Right hindlimb (tissue), 1 donor: ENCODE measurements at regions not wholly inside any gene's neighbourhood (a gene's known extent, or its start where the extent isn't known, plus 50 kb on each side); places are given as distances from the start of the nearest gene placed in this dataset.
"Not testable (repeated sequence)": the region's sequence is repeated elsewhere in the genome, so short reads cannot be mapped to it uniquely, and the experiment has no call there.

Source experiments
- DNase-seq: peaks from one replicate; pipeline ENCODE4 v3.0.0-alpha.2; 2018

DNA sequence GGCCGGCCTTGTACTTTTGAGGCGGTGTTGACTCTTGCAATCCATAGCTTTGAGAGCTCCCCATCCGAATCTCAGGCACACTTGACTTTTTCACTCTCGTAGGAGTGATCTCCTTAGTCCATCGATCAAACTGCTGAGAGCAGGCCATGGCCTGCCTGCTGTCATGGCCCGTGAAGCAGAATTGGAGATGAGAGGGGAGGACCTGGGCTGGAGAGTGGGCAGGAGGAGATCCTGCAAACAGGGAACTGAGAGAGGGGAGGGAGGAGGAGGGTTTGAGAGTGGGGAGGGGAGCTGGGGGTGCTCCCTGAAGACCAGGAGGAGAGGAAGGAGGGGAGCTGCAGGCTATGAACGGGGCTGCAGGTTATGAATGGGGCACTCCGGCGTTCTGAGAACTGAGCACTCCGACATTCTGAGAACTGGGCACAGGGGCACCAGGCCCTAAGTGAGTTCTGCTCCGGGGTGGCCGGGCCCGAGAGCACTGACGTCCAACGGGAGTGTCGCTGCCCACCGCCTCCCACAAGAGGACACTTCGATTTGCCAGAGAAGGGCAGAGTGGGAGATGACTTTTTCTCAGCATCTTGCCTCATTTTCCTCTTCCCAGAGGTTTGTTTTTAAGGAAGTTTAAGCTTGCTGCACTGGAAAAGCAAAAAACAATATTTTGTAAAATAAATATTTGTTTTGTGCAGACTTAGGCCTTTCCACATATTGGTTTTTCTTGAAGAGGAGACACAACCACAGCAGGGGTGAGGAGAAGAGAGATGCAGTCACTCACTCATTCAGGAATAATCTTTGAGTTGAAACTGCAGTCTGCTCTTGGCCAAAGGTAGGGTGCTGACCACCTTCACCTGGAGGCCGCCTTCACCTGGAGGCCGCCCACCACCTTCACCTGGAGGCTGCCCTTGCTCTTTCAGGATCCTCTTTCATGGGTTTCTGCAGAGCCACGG, 194.2 kb downstream of the NPIPB11 start:
- DNase-seq = not testable (repeated sequence)

GRCh38 chr16:29211456-29211855, 195.1 kb downstream of the NPIPB11 start:
- not testable (repeated sequence) for DNase-seq

DNA sequence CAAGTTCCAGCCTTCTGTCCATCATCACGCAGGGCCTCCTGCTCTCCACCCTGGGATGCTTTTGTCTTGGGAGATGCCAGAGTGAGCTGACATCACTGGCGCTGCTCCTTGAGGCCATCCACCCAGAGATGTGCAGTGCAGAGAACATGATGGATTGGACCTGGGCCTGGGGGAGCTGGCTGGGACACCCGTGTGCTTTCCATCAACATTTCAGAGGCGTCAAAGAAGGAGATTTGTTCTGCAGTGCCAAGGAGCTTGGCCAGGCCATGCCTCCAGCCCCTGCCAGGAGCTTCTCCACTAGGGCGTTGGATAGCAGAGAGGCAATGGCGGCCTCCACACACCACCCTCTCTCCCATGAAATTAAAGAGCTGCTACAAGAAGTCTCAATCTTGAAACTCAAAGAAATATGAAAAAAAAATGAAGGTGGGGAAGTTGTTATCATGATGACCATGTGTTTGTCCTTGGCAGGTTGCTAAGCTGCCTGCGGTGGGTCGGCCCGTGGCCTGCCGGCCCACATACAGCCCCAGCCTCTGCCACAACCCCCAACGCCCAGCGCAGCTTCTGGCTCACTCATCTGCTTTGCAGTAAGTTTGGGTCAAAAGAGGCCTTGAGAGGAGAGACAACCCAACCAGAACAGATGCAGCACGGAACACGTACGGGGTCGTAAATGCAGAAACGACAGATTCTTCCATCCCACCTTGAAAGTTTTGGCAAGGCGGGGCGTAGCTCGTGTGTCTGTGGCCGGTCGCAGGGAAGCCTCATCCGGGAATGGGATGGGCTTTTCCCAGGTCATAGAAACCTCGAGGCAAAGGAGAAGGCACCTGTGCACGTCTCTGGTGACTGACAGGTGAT, 196.0 kb downstream of the NPIPB11 start:
- DNase-seq = not testable (repeated sequence)

DNA sequence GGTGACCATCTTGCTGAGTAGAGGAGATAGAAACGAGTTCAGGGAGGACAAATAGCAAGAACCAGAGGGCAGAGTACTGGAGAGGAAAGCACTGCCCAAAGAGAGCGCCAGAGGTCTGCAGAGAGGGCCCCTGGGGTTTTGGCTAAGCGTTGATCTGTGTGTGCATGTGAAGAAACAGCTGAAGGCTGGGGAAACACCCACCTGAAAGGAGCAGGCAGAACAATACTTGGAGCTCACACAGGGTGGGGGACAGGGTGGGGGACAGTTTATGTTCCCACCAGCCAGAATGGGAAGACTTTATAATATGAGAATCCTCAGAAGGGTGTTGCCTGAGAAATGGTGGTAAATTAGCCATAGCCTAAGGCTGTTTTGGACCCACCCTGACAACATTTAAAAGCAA, 200.4 kb downstream of the NPIPB11 start:
- DNase-seq = not testable (repeated sequence)

DNA sequence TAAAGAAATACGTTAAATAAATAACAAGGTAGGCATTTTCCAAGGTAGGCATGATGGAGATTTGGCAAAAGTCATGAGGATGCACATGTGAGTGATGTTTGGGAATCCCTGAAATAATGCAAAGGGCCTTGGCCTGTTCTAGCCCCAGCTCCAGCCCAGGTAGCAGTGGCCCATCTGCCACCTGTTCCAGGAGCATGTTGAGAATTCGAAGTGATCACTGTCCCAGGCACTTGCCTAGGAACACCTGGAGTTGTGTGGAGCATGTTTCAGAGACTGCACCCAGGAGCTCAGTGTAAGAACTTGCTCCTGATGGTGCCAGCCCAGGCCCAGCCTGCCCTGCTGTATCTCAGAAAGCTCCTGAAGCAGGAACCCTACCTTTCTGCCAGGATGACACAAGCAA, 201.4 kb downstream of the NPIPB11 start:
- DNase-seq = not testable (repeated sequence)

GRCh38 chr16:29204806-29205135, 201.7 kb downstream of the NPIPB11 start:
- no peak for DNase-seq

DNA sequence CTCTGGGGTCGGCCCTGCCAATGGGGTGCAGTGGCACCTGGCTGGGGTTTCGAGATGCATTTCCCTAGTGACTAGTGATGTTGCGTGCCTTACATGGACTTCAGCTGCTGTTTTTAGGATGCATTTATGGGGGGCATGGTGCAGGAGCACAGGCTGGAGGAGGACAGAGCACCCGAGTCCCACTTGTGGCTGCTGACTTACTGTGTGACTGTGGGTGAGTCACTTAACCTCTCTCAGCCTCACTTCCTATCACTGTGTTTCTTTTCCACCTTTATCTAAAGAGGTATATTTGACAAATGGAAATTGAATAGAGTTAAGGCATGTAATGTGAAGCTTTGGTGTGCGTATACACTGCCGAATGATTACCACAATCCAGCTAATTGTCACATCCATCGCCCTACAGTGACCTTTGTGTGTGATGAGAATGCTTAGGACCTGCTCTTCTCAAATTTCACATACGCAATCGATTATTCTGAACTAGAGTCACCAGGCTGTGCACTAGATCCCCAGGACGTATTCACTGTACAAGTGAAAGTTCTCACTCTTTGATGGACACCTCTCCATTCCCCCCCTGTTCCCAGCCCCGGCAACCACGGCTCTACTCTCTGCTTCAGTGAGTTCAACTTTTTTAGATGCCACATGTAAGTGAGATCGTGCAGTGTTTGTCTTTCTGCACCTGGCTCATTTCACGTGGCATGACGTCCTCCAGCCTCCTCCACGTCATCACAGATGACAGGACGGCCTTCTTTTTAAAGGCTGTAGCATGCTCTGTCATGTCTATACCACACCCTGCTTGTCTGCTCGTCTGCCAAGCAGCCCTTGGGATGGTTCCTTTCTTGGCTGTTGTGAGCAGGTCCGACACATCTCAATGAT, 202.3 kb downstream of the NPIPB11 start:
- DNase-seq = not testable (repeated sequence)

- DNase-seq = not testable (repeated sequence)
These were observed 203.2 kb downstream of the NPIPB11 start for GRCh38 chr16:29203046-29203932.

GRCh38 chr16:29202642-29203041, 203.9 kb downstream of the NPIPB11 start:
- not testable (repeated sequence) for DNase-seq

DNA sequence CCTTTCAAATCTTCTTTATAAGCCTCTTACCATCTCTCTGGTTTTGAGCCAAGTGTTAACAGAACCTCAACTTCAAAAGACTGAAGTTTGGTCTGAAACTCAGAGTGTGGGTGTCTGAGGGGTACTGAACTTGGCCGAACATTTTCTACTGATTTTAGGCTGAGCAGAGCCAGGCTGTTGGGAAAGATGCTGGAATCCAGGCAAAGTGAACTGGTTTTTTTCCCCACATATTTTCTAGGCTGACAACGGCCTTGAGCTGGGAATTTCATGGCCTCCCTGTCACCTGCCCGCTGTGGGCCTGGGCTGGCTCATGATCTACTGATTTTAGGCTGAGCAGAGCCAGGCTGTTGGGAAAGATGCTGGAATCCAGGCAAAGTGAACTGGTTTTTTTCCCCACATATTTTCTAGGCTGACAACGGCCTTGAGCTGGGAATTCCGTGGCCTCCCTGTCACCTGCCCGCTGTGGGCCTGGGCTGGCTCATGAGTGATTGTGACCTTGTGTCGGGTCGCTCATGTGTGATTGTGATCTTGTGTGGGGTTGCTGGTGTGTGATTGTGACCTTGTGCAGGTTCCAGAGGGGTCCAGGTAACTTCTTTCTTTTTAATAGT, 204.4 kb downstream of the NPIPB11 start:
- not testable (repeated sequence) for DNase-seq

DNA sequence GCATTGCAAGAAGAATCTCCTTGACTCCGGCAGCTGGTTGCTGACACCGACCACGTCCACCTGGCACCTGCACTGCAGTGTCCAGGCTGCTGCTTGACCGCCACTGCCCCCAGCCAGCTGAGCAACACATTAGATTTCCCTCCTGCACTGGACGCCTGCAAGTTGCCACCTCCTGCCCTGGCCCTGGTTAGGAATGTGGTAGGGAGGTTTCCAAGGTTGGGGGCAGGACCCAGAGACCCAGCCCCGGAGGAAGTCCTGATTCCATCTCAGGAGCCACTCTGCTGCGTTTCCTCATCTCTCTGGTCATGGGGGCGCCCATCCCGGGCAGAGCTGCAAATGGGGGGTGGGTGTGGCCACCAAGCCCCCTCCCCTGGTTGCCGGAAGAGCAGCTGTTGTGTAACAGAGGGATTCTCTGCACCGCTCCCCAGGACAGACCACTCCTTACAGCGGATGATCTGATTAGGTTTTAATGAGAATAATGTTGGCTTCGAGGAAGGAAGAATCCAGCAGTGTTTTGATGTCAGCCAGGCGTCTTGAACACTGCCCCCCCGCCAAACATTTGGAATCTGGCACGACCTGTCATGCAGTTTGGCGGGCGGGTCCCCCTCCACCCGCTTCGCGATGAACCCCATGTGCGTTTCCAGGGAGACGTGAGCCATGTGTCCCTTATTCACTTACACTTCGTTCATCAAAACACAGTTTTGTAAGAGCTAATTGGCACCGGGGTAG, 205.1 kb downstream of the NPIPB11 start:
- peak; percentile 56 for DNase-seq

DNA sequence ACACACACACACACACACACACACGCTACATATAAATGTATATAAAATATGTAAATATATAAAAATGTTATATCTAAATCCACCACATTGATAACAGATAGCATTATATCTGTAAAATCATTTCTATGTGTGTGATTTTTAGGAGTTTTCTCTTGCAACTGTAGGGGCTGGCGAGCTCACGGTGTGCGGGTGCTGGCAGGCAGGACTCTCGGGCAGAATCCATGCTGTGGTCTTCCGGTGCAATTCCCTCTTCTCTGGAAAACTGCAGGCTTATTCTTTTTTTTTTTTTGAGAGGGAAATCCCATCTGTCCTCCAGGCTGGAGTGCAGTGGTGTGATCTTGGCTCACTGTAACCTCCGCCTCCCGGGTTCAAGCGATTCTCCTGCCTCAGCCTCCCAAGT, 205.8 kb downstream of the NPIPB11 start:
- DNase-seq = peak; percentile 16

GRCh38 chr16:29200135-29200601, 206.3 kb downstream of the NPIPB11 start:
- DNase-seq = not testable (repeated sequence)

DNA sequence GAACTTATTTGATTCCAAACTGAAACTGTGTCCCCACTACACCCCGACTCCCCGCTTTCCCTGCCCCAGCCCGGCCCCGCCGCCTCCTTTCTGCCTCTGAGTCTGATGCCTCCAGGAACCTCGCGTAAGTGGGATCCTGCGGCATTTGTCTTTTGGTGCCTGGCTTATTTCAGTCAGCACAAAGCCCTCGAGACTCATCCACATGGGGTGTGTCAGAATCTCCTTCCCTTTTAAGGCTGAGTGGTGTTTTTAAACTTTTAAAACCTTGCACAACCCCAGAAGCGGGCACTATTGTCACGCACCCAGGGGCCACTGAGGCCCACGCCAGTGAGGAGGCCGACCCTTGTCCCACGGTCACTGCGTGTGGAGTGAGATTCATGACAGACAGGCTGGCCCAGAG, 206.9 kb downstream of the NPIPB11 start:
- DNase-seq = not testable (repeated sequence)

- DNase-seq = no peak
These were observed 207.6 kb downstream of the NPIPB11 start for GRCh38 chr16:29198731-29199521.

DNA sequence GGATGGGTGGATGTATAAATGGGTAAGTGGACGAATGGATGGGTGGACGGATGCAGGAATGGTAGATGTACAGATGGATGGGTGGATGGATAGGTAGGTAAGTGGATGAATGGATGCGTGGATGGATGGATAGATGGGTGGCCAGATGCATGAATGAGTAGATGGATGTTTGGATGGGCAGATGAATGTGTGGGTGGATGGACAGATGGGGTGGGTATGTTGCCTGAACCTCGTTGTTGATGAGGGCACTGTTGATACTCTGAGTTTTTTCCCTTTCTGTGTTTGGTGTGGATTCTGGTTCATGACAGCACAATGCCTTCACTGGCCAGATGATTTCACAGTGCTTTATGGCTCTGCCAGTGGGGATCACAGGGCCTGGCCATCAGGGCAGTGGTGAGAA, 208.3 kb downstream of the NPIPB11 start:
- no peak for DNase-seq

- not testable (repeated sequence) for DNase-seq
These were observed 208.9 kb downstream of the NPIPB11 start for GRCh38 chr16:29197494-29198100.

GRCh38 chr16:29196746-29197145, 209.8 kb downstream of the NPIPB11 start:
- DNase-seq = not testable (repeated sequence)
